Motor neuron (in vitro differentiated cells): ENCODE measurements at regions not wholly inside any gene's neighbourhood (a gene's known extent, or its start where the extent isn't known, plus 50 kb on each side); places are given as distances from the start of the nearest gene placed in this dataset.
A peak's percentile ranks its signal among the peaks of the same experiment; 100 is the strongest.

Source experiments
- ATAC-seq, 8 experiments: fragments of 200-7000 bp; cut with Tn5 transposase; replicated peaks in 6 of 8; 2 replicates each; pipeline ENCODE4 v1.8.0; 2021; ENCODE audit warnings: mild to moderate bottlenecking in 8 of 8, moderate library complexity in 8 of 8
- H3K27ac ChIP-seq, 2 donors: fragments of 250-450 bp; sonication (Bioruptor Pico); 2 replicates each; pipeline ENCODE4 v1.9.0; 2021; ENCODE audit warnings: antibody characterized with exemption in 2 of 2, mild to moderate bottlenecking in 2 of 2, moderate library complexity in 1 of 2
- H3K4me1 ChIP-seq, 2 donors: fragments of 250-450 bp; sonication (Bioruptor Pico); replicated peaks in 1 of 2; 2 replicates each; pipeline ENCODE4 v1.6.1; 2021; ENCODE audit warnings: antibody characterized with exemption in 2 of 2, mild to moderate bottlenecking in 2 of 2, moderate library complexity in 1 of 2
- H3K4me3 ChIP-seq, 5 donors: fragments of 250-450 bp; sonication (Bioruptor Pico); 2 replicates each; pipeline ENCODE4 v1.9.0; 2021; ENCODE audit warnings: antibody characterized with exemption in 5 of 5, mild to moderate bottlenecking in 5 of 5, moderate library complexity in 4 of 5
- WGBS, 10 experiments: fragments of 450-650 bp; shearing (Covaris generic); methylation state at CpG; one replicate each; pipeline ENCODE4 v1.0.0; 2022; 5-methylcytosine and 5-hydroxymethylcytosine counted together
- in situ Hi-C, 9 experiments: fragments of 400-800 bp; cut with MboI; loops; one replicate each; pipeline ENCODE4 v1.15.0; 2021; ENCODE audit warnings: low sequenced_read_pairs in 9 of 9, low pct_unique_long_range_greater_than_20kb in 2 of 9; ENCODE audit not compliant: unreplicated experiment in 9 of 9

DNA sequence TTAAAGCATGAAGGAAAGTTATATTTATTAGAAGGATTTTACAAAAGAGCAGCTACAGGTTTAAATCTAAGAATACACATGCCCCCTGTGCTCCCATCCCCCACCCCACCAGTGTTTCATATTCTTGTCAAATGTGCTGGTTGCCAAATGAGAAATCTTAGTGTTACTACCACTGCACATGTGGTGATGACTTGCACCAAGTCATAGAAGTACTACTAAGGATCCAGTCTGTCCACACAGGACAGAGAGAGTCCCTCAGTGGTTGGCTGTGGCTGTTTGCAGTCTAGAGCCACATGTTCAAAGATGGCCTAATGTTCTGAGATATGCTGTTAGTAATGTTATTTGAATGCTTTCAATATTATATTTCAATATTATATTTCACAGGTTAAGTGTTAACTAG, 268.8 kb downstream of the ADAMTS20 start:
- no peak for ATAC-seq
- in situ Hi-C loops = loop anchor here in 5 of 9 experiments (25.0 kb wide), 5 partner anchors 171 to 796 kb away; partner anchors contain the start of gene PRICKLE1 (in 3 of the 5)
- H3K4me1 ChIP-seq = no peaks in the 10 kb centered on the region

DNA sequence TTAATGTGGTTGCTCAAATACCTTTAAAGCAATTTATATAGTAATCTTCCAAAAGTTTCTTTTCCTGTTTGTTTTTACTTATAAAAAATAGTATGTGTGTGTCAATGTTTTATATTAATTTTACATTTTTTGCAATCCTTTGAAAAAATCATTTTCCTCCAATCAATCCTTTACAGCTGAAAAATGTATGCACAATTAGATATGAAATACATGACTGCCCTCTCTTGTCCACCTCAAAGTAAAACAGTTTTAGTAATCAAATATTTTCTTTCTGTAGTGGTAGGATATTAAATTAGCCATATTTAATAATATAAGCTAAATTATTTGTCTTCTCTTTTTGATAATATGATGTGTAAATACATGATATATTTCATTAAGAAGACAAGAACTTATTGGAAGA, 269.9 kb downstream of the ADAMTS20 start:
- Histone ChIP-seq H3K27ac (no peak overlapping the region), H3K4me3 (no peak overlapping the region), H3K4me1 (no peaks in the 10 kb centered on the region)
- in situ Hi-C loops = loop anchor here in 5 of 9 experiments (25.0 kb wide), 5 partner anchors 170 to 795 kb away; partner anchors contain the start of gene PRICKLE1 (in 3 of the 5)
- peak in 2 of 8 experiments; percentile 25 to 38 for ATAC-seq

More for the DNA sequence above, 268.8 kb downstream of the ADAMTS20 start:
- no peak overlapping the region for H3K4me3 ChIP-seq
- H3K27ac ChIP-seq = no peak overlapping the region

DNA sequence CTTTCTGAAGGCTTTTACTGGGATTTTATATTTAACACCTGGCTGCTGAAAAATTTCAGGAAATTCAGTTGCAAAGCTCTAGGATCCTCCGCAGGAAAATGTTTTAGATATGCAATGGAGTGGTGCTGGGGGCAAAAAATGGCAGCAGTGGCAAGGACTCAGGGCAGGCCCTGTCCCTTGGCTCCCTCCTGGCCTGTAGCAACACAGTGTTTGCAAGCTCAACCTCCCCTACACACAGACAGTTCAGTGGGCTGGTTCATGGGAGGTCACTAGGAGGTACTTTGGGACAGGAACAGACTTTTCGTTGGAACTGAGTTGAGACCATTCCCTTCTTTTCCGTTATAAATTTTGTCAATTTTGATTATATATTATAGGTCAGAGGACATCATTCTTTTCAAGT, 270.4 kb downstream of the ADAMTS20 start:
- H3K27ac ChIP-seq = no peak overlapping the region
- peak in 1 of 8 experiments; percentile 22 for ATAC-seq
- H3K4me1 ChIP-seq = no peaks in the 10 kb centered on the region
- H3K4me3 ChIP-seq = no peak overlapping the region
- in situ Hi-C loops = loop anchor here in 5 of 9 experiments (25.0 kb wide), 5 partner anchors 169 to 794 kb away; partner anchors contain the start of gene PRICKLE1 (in 3 of the 5)
- 59 to 100% (median 70%) methylated on average over 1 to 3 of the region's 3 CpGs for WGBS, 10 experiments

DNA sequence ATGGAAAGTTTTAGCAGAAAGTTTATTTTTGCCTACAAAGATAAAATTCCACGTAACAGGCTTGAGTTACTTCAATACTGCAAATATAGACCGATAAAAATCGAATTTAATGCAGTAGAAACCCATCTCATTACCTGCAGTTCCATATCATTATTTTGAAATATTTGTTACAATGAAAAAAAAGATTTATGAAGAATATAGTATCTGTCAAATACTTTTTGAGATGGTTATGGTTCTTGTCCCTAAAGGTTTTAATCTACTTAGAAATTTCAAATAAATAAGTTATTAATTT, 273.5 kb downstream of the ADAMTS20 start:
- in situ Hi-C loops = loop anchor here in 5 of 9 experiments (25.0 kb wide), 5 partner anchors 166 to 791 kb away; partner anchors contain the start of gene PRICKLE1 (in 3 of the 5)

DNA sequence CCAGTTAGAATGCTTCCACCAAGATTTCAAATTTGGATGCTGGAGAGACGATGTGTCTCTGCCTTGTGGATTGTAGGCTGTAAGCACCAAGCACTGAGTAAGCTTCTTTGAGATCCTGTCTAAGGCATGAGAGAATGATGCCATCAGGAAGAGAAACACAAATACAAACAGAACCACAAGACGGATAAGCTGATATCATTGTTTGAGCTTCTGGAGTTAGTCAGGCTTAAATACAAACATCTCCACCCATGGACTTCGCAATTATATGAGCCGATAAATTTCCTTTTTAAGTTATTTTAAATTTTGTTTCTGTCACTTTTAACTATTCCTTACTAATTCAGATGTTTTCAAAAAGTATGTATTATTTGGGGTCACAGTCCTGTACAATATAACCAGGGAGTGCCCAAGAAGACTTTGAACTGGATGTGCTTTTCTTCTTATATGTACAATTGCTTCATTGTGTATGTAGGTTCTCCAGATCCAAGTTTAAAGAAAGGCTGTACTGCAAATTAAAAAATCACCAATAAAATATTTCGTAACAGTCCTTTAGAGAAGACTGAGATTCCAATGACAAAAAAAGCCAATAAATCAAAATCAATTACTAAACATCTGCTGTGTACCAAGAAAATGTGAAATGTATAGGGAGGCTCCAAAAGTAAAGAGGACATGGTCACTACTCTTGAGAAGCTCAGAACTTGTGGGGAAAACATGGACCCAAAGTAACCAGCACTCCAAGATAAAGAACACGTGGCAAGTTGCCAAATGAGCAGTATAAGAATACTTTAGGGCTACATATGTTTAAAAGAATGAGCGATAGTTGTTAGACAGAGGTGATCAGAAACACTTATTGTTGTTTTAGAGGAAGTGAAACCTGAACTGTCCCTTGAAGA, 274.1 kb downstream of the ADAMTS20 start:
- Histone ChIP-seq H3K27ac (no peak overlapping the region), H3K4me1 (no peaks in the 10 kb centered on the region), H3K4me3 (no peak overlapping the region)
- in situ Hi-C loops = loop anchor here in 5 of 9 experiments (25.0 kb wide), 5 partner anchors 166 to 791 kb away; partner anchors contain the start of gene PRICKLE1 (in 3 of the 5)
- ATAC-seq = peak in 2 of 8 experiments; percentile 87 to 92
- WGBS, 10 experiments = 37 to 94% (median 87%) methylated on average over 1 to 7 of the region's 7 CpGs

More for the DNA sequence above, 273.5 kb downstream of the ADAMTS20 start:
- H3K4me1 ChIP-seq = no peaks in the 10 kb centered on the region
- 75 to 100% (median 92%) methylated on average over 1 to 3 of the region's 3 CpGs; no CpG with 5 or more reads in 1 of the 10 experiments for WGBS, 10 experiments
- no peak for ATAC-seq
- H3K4me3 ChIP-seq = no peak overlapping the region
- no peak overlapping the region for H3K27ac ChIP-seq

DNA sequence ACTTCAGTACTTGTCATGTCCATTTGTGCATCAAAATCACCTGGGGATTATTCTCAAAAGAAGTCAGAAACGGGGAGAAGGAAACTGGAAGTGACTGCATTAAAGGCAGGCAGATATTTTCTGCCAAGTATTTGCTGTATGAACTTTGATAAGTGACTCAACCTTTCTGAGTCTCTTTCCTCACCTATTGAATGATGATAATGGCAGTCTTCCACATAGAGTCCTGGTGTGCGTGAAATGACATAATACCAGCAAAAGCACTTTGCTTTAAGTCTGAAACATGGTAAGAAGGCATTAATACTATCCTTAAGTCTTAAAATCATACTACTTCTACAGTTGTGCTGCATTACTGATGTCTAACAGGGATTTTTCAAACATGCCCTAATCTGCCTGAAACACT, 278.5 kb downstream of the ADAMTS20 start:
- H3K4me1 ChIP-seq = peaks cover 0 to 5% of the 10 kb centered on the region in 2 donors
- no peak overlapping the region for H3K27ac ChIP-seq
- ATAC-seq = peak in 1 of 8 experiments; percentile 30
- 50 to 100% (median 60%) methylated on average over 1 to 2 of the region's 2 CpGs; no CpG with 5 or more reads in 1 of the 10 experiments for WGBS, 10 experiments
- in situ Hi-C loops = no loop called here
- H3K4me3 ChIP-seq = no peak overlapping the region

DNA sequence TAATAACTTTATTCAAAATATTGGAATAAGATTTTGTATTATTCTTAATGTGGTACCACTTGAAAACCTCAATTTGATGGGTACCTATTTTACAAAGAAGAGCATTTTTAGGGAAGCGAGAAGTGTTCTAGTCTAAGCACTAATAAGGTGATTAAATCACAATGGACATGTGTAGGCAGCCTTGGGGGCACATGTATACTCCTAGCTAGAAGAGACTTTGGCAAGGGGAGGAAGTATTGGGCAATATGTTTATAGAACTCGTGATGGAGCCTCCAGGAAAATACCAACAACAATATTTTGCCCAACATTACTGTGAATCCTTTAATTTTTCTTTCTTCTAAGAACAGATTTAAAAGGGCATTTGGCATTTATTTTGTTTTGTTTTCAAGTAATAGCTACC, 280.3 kb downstream of the ADAMTS20 start:
- ATAC-seq = peak in 2 of 8 experiments; percentile 16 to 45
- in situ Hi-C loops = no loop called here
- Histone ChIP-seq H3K4me1 (peaks cover 0 to 5% of the 10 kb centered on the region in 2 donors), H3K4me3 (no peak overlapping the region), H3K27ac (no peak overlapping the region)
- 55 to 100% (median 81%) methylated on average over 1 to 2 of the region's 2 CpGs; no CpG with 5 or more reads in 1 of the 10 experiments for WGBS, 10 experiments

DNA sequence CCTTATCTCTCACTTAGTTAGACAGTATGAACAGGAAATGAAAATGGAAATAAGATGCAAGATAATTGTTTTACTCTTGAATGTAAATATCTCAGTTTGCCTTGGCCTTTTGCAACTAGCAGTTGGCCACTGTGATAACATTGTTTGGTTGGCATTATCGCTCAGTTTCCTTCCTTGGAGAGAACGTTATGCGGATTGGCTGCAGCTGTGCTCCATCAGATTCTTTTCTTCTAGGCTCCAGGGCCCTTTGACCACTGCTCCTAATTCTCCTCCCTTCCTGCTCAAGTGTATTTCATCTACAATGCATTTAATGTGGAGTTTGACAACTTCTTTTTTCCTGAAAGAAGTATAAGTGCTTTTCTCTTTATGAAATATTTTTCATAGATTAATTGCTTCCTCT, 284.2 kb downstream of the ADAMTS20 start:
- in situ Hi-C loops = no loop called here
- 50 to 100% (median 63%) methylated on average over 1 to 3 of the region's 3 CpGs; no CpG with 5 or more reads in 2 of the 10 experiments for WGBS, 10 experiments
- Histone ChIP-seq H3K27ac (no peak overlapping the region), H3K4me1 (peaks cover 0 to 5% of the 10 kb centered on the region in 2 donors), H3K4me3 (no peak overlapping the region)
- no peak for ATAC-seq

DNA sequence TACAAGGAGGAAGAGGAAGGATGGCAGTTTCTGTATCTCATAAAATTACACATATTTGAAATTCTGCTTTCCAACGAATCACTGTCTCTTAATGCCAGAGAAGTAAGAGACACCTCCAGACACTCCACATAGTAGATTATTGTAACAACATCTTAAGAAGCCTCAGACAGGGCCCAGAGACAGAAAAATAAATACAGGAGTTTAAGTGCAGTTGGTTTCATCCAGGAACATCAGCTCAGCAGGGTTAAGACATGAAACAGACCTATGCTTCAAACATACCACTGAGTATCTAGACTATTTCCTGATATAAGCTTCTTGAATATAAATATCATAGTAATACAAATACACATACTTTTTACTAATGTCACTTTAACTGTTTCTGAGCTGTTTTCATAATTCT, 290.3 kb downstream of the ADAMTS20 start:
- H3K4me1 ChIP-seq = no peaks in the 10 kb centered on the region
- no peak overlapping the region for H3K27ac ChIP-seq
- in situ Hi-C loops = no loop called here
- no peak overlapping the region for H3K4me3 ChIP-seq
- no peak for ATAC-seq
- WGBS, 10 experiments = 0 to 91% (median 67%) methylated on average over 1 of the region's 1 CpG; no CpG with 5 or more reads in 1 of the 10 experiments

DNA sequence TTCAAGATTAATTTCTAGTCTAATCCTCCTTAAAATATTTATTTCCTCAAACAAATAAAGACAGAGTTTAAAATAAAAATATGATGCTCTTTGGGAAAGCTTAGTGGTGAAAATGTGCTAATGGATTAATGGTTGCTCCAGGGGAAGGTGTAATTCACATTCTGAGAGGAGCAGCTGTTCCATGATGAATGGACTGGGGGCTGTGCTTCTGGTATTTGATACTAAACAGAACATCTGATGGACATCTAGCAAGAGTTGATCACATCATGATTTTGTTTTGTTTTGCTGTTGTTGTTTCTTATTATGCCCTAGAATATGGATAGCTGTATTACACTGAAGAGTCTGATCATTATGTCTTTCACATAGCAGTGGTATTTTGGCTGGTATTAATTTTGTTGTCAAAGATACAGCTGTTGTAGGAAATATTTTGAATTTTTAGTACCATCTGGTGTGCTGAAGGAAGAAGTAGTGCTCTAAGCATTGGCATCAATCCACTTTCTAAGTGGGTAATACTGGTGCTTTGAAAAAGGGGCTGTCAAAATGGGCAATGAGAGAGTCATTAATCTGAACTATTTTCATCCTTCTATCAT, 296.4 kb downstream of the ADAMTS20 start:
- Histone ChIP-seq H3K4me3 (no peak overlapping the region), H3K27ac (no peak overlapping the region), H3K4me1 (peaks cover 0 to 15% of the 10 kb centered on the region in 2 donors)
- in situ Hi-C loops = no loop called here
- no peak for ATAC-seq

DNA sequence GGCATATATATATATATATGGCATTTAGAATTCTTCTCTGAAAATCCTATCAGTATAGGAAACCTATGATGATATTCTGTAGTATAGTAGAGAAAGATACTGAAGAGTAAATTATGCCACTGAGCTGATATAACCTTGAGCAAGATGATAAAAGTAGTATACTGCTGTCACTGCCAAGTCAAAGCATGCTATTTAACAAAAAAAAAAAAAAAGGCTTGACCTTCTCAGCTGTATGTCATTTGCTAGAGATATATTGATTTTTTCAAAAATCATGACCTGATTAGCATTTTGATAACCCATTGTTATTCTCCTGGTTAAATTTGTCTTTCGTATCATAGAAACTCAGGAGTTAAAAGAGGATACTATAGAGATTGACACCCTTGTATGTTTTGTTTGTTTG, 299.4 kb downstream of the ADAMTS20 start:
- ATAC-seq = no peak
- Histone ChIP-seq H3K4me3 (no peak overlapping the region), H3K27ac (no peak overlapping the region), H3K4me1 (peaks cover 0 to 15% of the 10 kb centered on the region in 2 donors)
- 43 to 100% (median 94%) methylated on average over 1 of the region's 1 CpG; no CpG with 5 or more reads in 2 of the 10 experiments for WGBS, 10 experiments
- in situ Hi-C loops = no loop called here

DNA sequence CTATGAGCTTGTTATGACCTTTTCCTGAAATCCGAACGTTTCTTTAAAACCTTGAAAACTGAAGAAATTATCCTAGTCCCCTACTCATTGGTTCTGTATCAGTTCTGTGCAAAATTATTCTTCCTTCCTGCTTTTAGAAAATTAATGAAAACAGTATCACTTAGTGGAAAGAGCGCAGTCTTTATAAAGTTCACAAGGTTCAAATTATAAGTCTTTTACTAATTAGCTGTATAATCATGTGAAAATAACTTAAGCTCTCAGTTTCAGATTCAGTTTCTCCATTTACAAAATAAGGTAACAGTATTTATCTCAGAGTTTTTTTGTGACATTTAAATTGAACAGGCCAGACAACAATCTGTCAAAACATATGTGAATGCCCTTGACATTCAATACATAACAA, 306.1 kb downstream of the ADAMTS20 start:
- H3K4me3 ChIP-seq = no peak overlapping the region
- in situ Hi-C loops = no loop called here
- no peaks in the 10 kb centered on the region for H3K4me1 ChIP-seq
- 65 to 100% (median 92%) methylated on average over 2 to 3 of the region's 3 CpGs; no CpG with 5 or more reads in 1 of the 10 experiments for WGBS, 10 experiments
- no peak for ATAC-seq
- no peak overlapping the region for H3K27ac ChIP-seq

DNA sequence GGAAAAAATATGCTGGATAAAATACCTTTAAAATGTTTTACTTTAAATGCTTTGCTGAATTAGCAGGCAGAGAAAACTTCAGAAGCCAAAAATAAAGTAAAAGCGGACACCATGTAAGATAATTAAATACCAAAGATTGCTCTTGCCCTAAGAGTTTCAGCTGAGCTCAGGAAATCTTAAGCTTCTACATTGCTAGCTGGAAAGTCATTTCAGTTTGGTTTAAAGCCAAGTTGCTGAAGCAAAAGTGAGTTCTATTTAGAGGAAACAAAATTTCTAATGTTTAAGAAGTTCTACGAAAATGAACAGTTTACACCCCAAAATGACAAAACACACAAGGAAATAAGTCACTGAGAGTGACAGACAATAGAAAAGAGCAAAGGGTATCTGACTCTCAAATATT, 310.0 kb downstream of the ADAMTS20 start:
- Histone ChIP-seq H3K4me3 (no peak overlapping the region), H3K27ac (no peak overlapping the region), H3K4me1 (no peaks in the 10 kb centered on the region)
- WGBS, 10 experiments = 29 to 100% (median 91%) methylated on average over 1 to 2 of the region's 2 CpGs
- in situ Hi-C loops = no loop called here
- no peak for ATAC-seq
